A549 (cell line): ENCODE measurements at regions not wholly inside any gene's neighbourhood (a gene's known extent, or its start where the extent isn't known, plus 50 kb on each side); places are given as distances from the start of the nearest gene placed in this dataset.

ENCODE experiments used
- ATAC-seq, 2 experiments: fragments of 200-7000 bp in 1 of 2; fragments of >200 bp in 1 of 2; cut with Nextera tagmentation in 1 of 2; cut with Tn5 transposase in 1 of 2; 3 replicates each; pipeline versions ENCODE4 v1.8.0 to v1.9.1; 2018 to 2020; ENCODE audit warnings: mild to moderate bottlenecking in 1 of 2, moderate library complexity in 1 of 2
- CTCF ChIA-PET: fragments of 300-600 bp; sonication (Branson Sonifier 250); formaldehyde crosslinking; extraction: SDS; loops from one replicate; lab custom pipeline; 2021; ENCODE audit warnings: antibody characterized with exemption, inconsistent platforms; lab: Yijun Ruan, JAX
- POLR2A ChIA-PET: fragments of 350-600 bp; formaldehyde crosslinking; extraction: SDS; loops from one replicate; lab custom pipeline; 2021; ENCODE audit warnings: antibody characterized with exemption, inconsistent platforms; lab: Yijun Ruan, JAX
- DNase-seq, 2 experiments: peaks; one replicate each; pipeline versions ENCODE4 v3.0.0 to v3.0.0-alpha.2; 2011 to 2016; ENCODE audit warnings: low read depth in 1 of 2, low spot score in 1 of 2
- FAIRE-seq: peaks from 2 replicates; lab custom pipeline; 2011; peaks lifted over from hg19 to GRCh38; lab: Jason Lieb, UNC
- H3K27ac ChIP-seq, 2 experiments: fragments of >200 bp; sonication (Bioruptor Twin); formaldehyde crosslinking; 3 replicates each; pipeline ENCODE4 v1.5.1; 2016 to 2017
- H3K4me1 ChIP-seq: fragments of >200 bp; sonication (Bioruptor Twin); formaldehyde crosslinking; 3 replicates; pipeline ENCODE4 v1.6.1; 2016
- H3K4me2 ChIP-seq: fragments of >200 bp; sonication (Bioruptor Twin); formaldehyde crosslinking; 3 replicates; pipeline ENCODE4 v1.6.1; 2016
- H3K4me3 ChIP-seq: fragments of >200 bp; sonication (Bioruptor Twin); formaldehyde crosslinking; 3 replicates; pipeline ENCODE4 v1.5.1; 2016
- H3K9me3 ChIP-seq: fragments of >200 bp; sonication (Bioruptor Twin); formaldehyde crosslinking; 3 replicates; pipeline ENCODE4 v1.6.1; 2016
- ATOH8 ChIP-seq: fragments of 250-450 bp; sonication (Bioruptor Pico); IDR thresholded peaks from 2 replicates; pipeline ENCODE4 v1.5.0; 2020; ENCODE audit warnings: low read depth, mild to moderate bottlenecking, moderate library complexity
- BCL3 ChIP-seq: fragments of >200 bp; sonication (Bioruptor Twin); formaldehyde crosslinking; IDR thresholded peaks from 3 replicates; pipeline ENCODE4 v1.6.1; 2016
- BHLHE40 ChIP-seq: IDR thresholded peaks from 2 replicates; pipeline ENCODE4 v1.6.1; 2012; ENCODE audit warnings: low read depth, low read length, inconsistent platforms
- CEBPB ChIP-seq, 2 experiments: fragments of >200 bp in 1 of 2; sonication (Bioruptor Twin) in 1 of 2; formaldehyde crosslinking in 1 of 2; IDR thresholded peaks; 2 replicates each; pipeline ENCODE4 v1.6.1; 2012 to 2016
- CHD2 ChIP-seq: fragments of 150-350 bp; IDR thresholded peaks from 2 replicates; pipeline ENCODE4 v1.6.1; 2014; ENCODE audit warnings: low read length; ENCODE audit not compliant: partially characterized antibody
- CTCF ChIP-seq: fragments of >200 bp; sonication (Bioruptor Twin); formaldehyde crosslinking; IDR thresholded peaks from 3 replicates; pipeline ENCODE4 v1.5.1; 2016
- EHF ChIP-seq: fragments of 250-450 bp; sonication (Bioruptor Pico); IDR thresholded peaks from 2 replicates; pipeline ENCODE4 v1.5.0; 2020; ENCODE audit warnings: mild to moderate bottlenecking
- EHMT2 ChIP-seq: fragments of 200-600 bp; sonication (generic); IDR thresholded peaks from 2 replicates; pipeline ENCODE4 v1.6.1; 2016; ENCODE audit warnings: antibody characterized with exemption, low read depth, mild to moderate bottlenecking, moderate library complexity
- EP300 ChIP-seq, 2 experiments: fragments of >200 bp; sonication (Bioruptor Twin); formaldehyde crosslinking; IDR thresholded peaks; 2 replicates in 1 of 2; 3 replicates in 1 of 2; pipeline ENCODE4 v1.6.1; 2016 to 2017
- HES2 ChIP-seq: fragments of >200 bp; sonication (Bioruptor Twin); formaldehyde crosslinking; IDR thresholded peaks from 2 replicates; pipeline ENCODE4 v1.6.1; 2016
- HEYL ChIP-seq: fragments of 250-450 bp; sonication (Bioruptor Pico); IDR thresholded peaks from 2 replicates; pipeline ENCODE4 v1.8.0; 2021; ENCODE audit warnings: mild to moderate bottlenecking, moderate library complexity
- HOXA7 ChIP-seq: fragments of 250-450 bp; sonication (Bioruptor Pico); IDR thresholded peaks from 2 replicates; pipeline ENCODE4 v1.5.0; 2020; ENCODE audit warnings: mild to moderate bottlenecking, moderate library complexity
- HOXB13 ChIP-seq: fragments of 250-450 bp; sonication (Bioruptor Pico); IDR thresholded peaks from 2 replicates; pipeline ENCODE4 v1.5.0; 2020; ENCODE audit warnings: low read depth, mild to moderate bottlenecking, moderate library complexity
- HOXB5 ChIP-seq: fragments of 250-450 bp; sonication (Bioruptor Pico); IDR thresholded peaks from 2 replicates; pipeline ENCODE4 v1.5.0; 2020; ENCODE audit warnings: mild to moderate bottlenecking, moderate library complexity
- JUN ChIP-seq, 2 experiments: fragments of >200 bp; sonication (Bioruptor Twin); formaldehyde crosslinking; IDR thresholded peaks; 2 replicates in 1 of 2; 3 replicates in 1 of 2; pipeline ENCODE4 v1.6.1; 2016 to 2017
- KDM1A ChIP-seq: fragments of 200-600 bp; sonication (generic); IDR thresholded peaks from 2 replicates; pipeline ENCODE4 v1.6.1; 2016; ENCODE audit warnings: low read depth, mild to moderate bottlenecking
- MAFK ChIP-seq: fragments of 450-650 bp; IDR thresholded peaks from 2 replicates; pipeline ENCODE4 v1.6.1; 2014; ENCODE audit not compliant: partially characterized antibody
- MAX ChIP-seq: IDR thresholded peaks from 2 replicates; pipeline ENCODE4 v1.6.1; 2012
- MAZ ChIP-seq: fragments of 150-350 bp; IDR thresholded peaks from 2 replicates; pipeline ENCODE4 v1.6.1; 2014; ENCODE audit warnings: antibody characterized with exemption, low read depth, low read length, borderline replicate concordance
- MYC ChIP-seq: IDR thresholded peaks from 2 replicates; pipeline ENCODE4 v1.6.1; 2012; ENCODE audit warnings: mild to moderate bottlenecking, inconsistent platforms, low read length, improper control_type of control experiment, borderline replicate concordance
- NFE2L2 ChIP-seq: fragments of 150-350 bp; conservative IDR thresholded peaks from 2 replicates; pipeline ENCODE4 v1.6.1; 2014; ENCODE audit warnings: low read length
- PBX3 ChIP-seq: IDR thresholded peaks from 2 replicates; pipeline ENCODE4 v1.6.1; 2012
- POLR2AphosphoS2 ChIP-seq: conservative IDR thresholded peaks from 2 replicates; pipeline ENCODE4 v1.6.1; 2012; ENCODE audit warnings: low read length, improper control_type of control experiment, inconsistent platforms
- RCOR1 ChIP-seq: fragments of 150-350 bp; IDR thresholded peaks from 2 replicates; pipeline ENCODE4 v1.6.1; 2014; ENCODE audit warnings: antibody characterized with exemption, low read length, low read depth
- RNF2 ChIP-seq: fragments of 200-600 bp; sonication (generic); IDR thresholded peaks from 2 replicates; pipeline ENCODE4 v1.6.1; 2016; ENCODE audit warnings: low read depth, mild to moderate bottlenecking, antibody characterized with exemption, moderate library complexity, borderline replicate concordance
- SREBF2 ChIP-seq: fragments of 450-650 bp; IDR thresholded peaks from 2 replicates; pipeline ENCODE4 v1.6.1; 2014; ENCODE audit warnings: mild to moderate bottlenecking, moderate library complexity
- TFCP2L1 ChIP-seq: fragments of 250-450 bp; sonication (Bioruptor Pico); IDR thresholded peaks from 2 replicates; pipeline ENCODE4 v1.5.0; 2021; ENCODE audit warnings: mild to moderate bottlenecking
- TP53 ChIP-seq: fragments of 250-450 bp; sonication (Bioruptor Pico); IDR thresholded peaks from 2 replicates; pipeline ENCODE4 v1.5.0; 2021; ENCODE audit warnings: mild to moderate bottlenecking, moderate library complexity
- USF2 ChIP-seq: fragments of 450-650 bp; IDR thresholded peaks from 2 replicates; pipeline ENCODE4 v1.6.1; 2014; ENCODE audit warnings: antibody characterized with exemption
- WGBS: methylation state at CpG from one replicate; pipeline ENCODE4 v1.1.6; 2017; ENCODE audit errors: missing lambda C conversion rate; 5-methylcytosine and 5-hydroxymethylcytosine counted together

- H3K4me1 ChIP-seq: no peaks in the 10 kb centered on the region
- TF ChIP-seq KDM1A (no peak), PBX3 (no peak), CEBPB (IDR thresholded peaks at IDR 0.05) (no peak), USF2 (no peak), HOXA7 (CRISPR knock-in tag) (no peak), EP300 (IDR thresholded peaks at IDR 0.05) (no peak), RNF2 (no peak), HEYL (no peak), BCL3 (no peak), JUN (IDR thresholded peaks at IDR 0.05) (no peak), CHD2 (no peak), MAX (no peak), TP53 (no peak)
- no peaks in the 10 kb centered on the region for H3K9me3 ChIP-seq
- no peak for FAIRE-seq
- no peak overlapping the region for H3K4me3 ChIP-seq
- ChIA-PET POLR2A (no interaction called here), CTCF (no interaction called here)
- H3K4me2 ChIP-seq: no peak overlapping the region
- no peak for DNase-seq
- H3K27ac ChIP-seq: no peak overlapping the region
- WGBS: no CpG with 5 or more reads among the region's 3 CpGs
- ATAC-seq: no peak
Measured at GRCh38 chr15:25236861-25237155, 202.0 kb downstream of the UBE3A start.

- DNase-seq (no peak), ATAC-seq (no peak), FAIRE-seq (no peak)
- Histone ChIP-seq H3K4me2 (no peak overlapping the region), H3K27ac (no peak overlapping the region), H3K4me3 (no peak overlapping the region), H3K4me1 (no peaks in the 10 kb centered on the region), H3K9me3 (no peaks in the 10 kb centered on the region)
- CTCF ChIA-PET: no interaction called here
- POLR2A ChIA-PET: no interaction called here
- WGBS: no CpG with 5 or more reads among the region's 14 CpGs
- no peak for TF ChIP-seq CEBPB (IDR thresholded peaks at IDR 0.05)
- TF ChIP-seq MAZ: no peak
- no peak for TF ChIP-seq HOXB13
- no peak for TF ChIP-seq CHD2
- no peak for TF ChIP-seq BHLHE40
- no peak for TF ChIP-seq MAFK
- TF ChIP-seq HOXB5 (CRISPR knock-in tag): no peak
- no peak for TF ChIP-seq EHF (CRISPR knock-in tag)
Measured at GRCh38 chr15:25237291-25237978, 201.4 kb downstream of the UBE3A start.

- POLR2A ChIA-PET: no interaction called here
- H3K4me1 ChIP-seq: no peaks in the 10 kb centered on the region
- FAIRE-seq: no peak
- DNase-seq: no peak
- CTCF ChIA-PET: no interaction called here
- no peaks in the 10 kb centered on the region for H3K9me3 ChIP-seq
- TF ChIP-seq CEBPB (IDR thresholded peaks at IDR 0.05): no peak
- no peak for TF ChIP-seq EHMT2
- no peak for TF ChIP-seq TFCP2L1 (CRISPR knock-in tag)
- TF ChIP-seq MAFK: no peak
- TF ChIP-seq JUN (IDR thresholded peaks at IDR 0.05): no peak
- TF ChIP-seq CTCF: no peak
- TF ChIP-seq RCOR1: no peak
- TF ChIP-seq POLR2AphosphoS2: no peak
- TF ChIP-seq HES2: no peak
- TF ChIP-seq EP300 (IDR thresholded peaks at IDR 0.05): no peak
- no peak for TF ChIP-seq SREBF2
- no peak for TF ChIP-seq NFE2L2
- TF ChIP-seq MYC: no peak
- TF ChIP-seq ATOH8 (CRISPR knock-in tag): no peak
- ATAC-seq: no peak
- no peak overlapping the region for H3K4me3 ChIP-seq
- no peak overlapping the region for H3K4me2 ChIP-seq
- WGBS: 51% methylated on average over 5 of the region's 11 CpGs
- H3K27ac ChIP-seq: no peak overlapping the region
Measured at GRCh38 chr15:25238126-25238525, 200.7 kb downstream of the UBE3A start.
